ENCODE measurements at regions not wholly inside any gene's neighbourhood (a gene's known extent, or its start where the extent isn't known, plus 50 kb on each side); places are given as distances from the start of the nearest gene placed in this dataset.
A peak's percentile ranks its signal among the peaks of the same experiment; 100 is the strongest.
"Not testable (repeated sequence)": the region's sequence is repeated elsewhere in the genome, so short reads cannot be mapped to it uniquely, and the experiment has no call there.

DNA sequence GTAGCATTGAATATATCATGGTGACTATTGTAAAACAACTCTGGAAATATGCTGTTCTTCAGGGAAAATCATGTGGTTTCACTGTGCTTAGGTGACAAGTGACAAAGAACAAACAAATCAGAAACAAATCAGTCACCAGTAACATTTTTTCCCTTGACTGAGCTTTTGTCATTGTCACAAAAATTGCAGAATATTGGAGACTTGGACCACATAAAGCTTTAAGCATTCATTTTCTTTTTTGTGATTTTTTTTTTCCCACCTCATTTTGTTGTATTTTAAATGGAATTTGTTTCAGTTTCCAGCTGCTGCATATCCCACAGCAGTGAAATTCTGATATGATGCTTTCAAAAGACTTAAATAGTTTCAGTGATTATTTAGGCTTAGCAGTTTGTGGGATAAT lies 1088.4 kb downstream of the OTOL1 start:
- no peak for DNase-seq

GRCh38 chr3:162586591-162586990 lies 1090.0 kb downstream of the OTOL1 start:
- peak; percentile 19 for DNase-seq

GRCh38 chr3:162597226-162597625 lies 1100.6 kb downstream of the OTOL1 start:
- no peak for DNase-seq

GRCh38 chr3:162598500-162598899 lies 1101.9 kb downstream of the OTOL1 start:
- not testable (repeated sequence) for DNase-seq

- not testable (repeated sequence) for DNase-seq
Observed at GRCh38 chr3:162599742-162600141, 1103.1 kb downstream of the OTOL1 start.

GRCh38 chr3:162601101-162601670 lies 1104.6 kb downstream of the OTOL1 start:
- DNase-seq = no peak

- peak; percentile 5 for DNase-seq
Observed at GRCh38 chr3:162602619-162603018, 1106.0 kb downstream of the OTOL1 start.

DNA sequence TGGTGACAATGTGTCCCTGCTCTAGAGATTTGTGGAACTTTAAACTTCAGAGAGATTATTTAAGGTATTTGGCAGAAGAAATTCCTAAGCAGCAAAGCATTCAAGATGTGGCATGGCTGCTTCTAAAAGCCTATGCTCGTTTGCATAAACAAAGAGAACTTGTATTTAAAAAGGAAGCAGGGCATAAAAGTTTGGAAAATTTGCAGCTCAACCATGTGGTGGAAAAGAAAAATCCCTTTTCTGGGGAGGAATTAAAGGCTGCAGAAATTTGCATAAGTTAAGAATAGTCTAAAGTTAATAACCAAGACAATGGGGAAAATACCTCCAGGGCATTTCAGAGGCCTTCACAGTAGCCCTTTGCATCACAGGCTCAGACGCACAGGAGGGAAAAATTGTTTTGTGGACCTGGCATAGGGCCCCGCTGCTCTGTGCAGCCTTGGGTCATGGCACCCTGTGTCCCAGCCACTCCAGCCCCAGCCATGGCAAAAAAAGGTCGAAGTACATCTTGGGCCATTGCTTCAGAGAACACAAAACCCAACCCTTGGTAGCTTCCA lies 1109.1 kb downstream of the OTOL1 start:
- DNase-seq = no peak

DNA sequence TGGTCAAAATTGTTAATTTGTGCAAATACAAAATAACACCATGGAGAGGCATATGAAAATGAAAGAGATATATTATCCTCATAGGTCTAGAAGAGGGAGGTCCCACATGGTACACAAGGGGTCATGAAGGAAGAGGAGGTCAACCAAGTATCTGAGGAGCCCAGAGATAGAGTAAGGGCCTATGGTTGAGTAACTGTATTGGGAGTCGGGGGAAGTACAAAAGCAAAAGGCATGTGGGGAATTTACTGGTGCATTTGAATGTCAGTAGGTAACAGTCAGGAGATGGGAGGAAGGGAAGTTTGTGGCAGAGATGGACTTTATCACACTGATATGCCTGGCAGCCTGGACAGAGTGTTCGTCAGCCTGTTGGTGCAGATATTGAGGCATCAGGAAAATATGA lies 1113.7 kb downstream of the OTOL1 start:
- DNase-seq = no peak

- no peak for DNase-seq
Observed at GRCh38 chr3:162612991-162613390, 1116.4 kb downstream of the OTOL1 start.

DNA sequence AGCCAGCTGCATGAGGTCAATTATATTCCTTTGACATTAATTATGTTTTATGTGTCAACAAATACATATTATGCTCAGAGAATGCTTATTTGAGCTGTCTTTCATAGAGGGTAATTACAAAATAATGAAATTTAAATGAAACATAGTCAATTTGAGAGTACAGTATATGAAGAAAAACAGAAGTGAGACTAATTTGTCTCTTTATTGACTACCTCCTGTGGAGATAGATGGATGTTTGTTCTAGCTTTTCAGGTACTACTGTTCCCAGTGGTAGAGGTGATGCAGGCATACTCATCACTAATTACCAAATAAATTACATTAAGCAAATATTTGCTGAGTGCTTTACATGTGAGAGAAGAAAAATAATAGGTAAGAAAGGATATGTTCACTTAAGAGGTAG lies 1129.6 kb downstream of the OTOL1 start:
- no peak for DNase-seq

DNA sequence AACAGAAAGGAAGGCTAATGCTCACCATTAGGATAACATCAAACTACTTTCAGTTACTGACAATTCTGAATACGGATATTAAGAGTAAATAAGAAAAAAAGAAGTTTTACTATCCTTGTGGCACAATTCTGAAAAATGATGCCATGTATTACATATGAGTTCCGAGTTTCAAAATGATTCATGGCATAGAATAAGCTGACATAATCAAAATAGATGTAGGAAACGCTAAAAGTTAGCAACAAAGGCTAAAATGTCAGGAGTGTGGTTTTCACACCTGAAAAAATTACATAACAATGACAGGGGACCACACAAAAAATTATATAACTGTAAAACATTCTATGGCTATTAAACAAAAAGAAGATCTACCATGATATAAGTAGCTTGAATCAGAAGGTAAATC lies 1131.9 kb downstream of the OTOL1 start:
- no peak for DNase-seq

DNA sequence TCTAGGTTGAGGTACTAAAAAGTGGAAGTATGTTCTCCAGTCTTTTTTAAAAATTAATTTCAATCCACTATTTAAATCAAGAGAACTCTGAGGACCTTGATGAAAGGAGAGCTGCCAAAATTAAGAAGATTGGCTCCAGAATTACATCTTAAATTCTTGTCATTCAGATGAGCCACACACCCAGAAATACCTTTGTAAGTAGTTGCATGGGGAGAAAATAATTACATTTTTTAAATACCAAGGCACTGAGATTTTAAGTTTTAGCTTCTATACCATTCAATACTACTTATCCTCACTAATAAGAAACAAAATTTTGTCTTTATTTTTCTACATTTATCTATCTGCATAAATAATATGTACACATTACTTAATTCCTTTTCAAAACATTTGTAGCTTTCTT lies 1132.8 kb downstream of the OTOL1 start:
- DNase-seq = no peak

GRCh38 chr3:162632672-162633071 lies 1136.1 kb downstream of the OTOL1 start:
- DNase-seq = no peak

DNA sequence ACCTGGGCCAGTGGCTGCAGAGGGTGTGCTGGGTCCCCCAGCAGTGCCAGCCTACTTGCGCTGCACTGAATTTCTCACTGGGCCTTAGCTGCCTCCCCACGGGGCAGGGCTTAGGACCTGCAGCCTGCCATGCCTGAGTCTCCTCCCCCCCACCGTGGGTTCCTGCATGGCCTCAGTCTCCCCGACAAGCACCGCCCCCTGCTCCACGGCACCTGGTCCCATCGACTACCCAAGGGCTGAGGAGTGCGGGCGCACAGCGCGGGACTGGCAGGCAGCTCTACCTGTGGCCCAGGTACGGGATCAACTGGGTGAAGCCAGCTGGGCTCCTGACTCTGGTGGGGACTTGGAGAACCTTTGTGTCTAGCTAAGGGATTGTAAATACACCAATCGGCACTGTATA lies 1143.6 kb downstream of the OTOL1 start:
- not testable (repeated sequence) for DNase-seq

DNA sequence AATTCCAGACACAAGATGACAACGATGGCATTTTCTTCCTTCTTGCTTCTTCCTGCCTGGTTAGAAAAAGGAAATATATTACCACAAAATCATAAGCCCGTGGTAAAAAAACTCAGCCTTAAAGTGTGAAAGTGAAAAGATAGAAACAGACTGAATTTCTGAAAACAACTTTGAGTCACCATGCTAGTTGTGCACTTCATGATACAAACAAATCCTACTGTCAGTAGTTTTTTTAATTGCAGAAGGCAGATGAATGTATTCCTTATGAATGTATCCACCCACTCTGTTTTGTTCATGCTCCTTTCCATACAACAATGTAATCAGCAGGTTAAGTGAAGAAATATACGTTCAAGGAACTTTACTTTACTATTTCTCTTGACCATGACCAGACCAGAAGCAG lies 1144.7 kb downstream of the OTOL1 start:
- no peak for DNase-seq

- DNase-seq = no peak
Observed at GRCh38 chr3:162641907-162642306, 1145.3 kb downstream of the OTOL1 start.

DNA sequence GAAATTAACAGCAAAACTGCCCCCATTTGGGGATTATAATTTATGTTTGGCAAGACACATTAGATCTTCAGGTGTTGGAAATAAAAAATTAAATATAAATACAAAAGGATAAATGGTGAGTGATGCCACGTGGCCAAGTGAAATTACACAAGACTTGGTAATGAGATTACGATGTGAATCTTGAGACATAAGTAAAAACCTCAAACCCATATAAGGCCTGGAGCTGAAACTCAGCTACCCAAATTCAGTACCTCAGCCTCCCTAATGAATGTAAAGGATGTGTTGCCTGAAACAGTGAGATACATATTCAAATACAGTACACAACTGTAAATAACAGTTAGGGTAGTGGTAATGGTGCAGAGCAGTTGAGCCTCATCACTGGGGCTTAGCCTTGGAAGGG lies 1146.6 kb downstream of the OTOL1 start:
- peak; percentile 36 for DNase-seq

- no peak for DNase-seq
Observed at GRCh38 chr3:162647321-162647720, 1150.7 kb downstream of the OTOL1 start.

GRCh38 chr3:162658003-162658402 lies 1161.4 kb downstream of the OTOL1 start:
- DNase-seq = no peak

DNA sequence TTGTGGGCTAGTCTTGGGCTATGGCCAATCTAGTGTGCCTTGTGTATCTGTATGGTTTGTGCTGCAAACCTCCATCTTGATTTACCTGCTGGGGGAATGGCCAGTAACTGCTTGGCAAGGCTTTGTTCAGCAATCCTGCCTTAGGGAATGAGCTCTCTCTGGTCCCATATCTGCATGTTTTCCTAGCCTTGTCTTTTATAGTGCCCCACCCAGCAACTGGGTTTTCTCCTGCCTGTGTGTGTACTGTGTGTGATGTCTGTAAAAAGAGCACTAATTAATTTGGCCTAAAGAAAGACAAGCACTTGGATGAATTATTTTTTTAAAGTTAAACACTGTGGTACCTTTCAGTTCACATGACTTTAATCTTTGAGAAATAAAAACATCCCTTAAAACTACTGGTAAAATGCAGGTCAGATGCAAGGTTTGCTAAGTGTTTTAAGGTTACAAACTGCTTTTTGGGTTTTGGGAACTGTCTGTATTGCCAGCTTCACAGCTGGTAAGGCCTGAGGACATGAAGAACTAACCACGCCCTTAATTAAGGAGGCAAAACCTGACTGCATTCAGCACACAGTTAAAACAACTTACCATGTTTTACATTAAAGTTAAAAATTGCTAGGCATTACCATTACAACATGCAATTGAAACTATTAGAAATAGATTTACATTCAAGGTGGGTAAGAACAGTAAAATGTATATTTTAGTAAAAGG lies 1169.2 kb downstream of the OTOL1 start:
- DNase-seq = no peak

- no peak for DNase-seq
Observed at GRCh38 chr3:162666835-162667234, 1170.2 kb downstream of the OTOL1 start.

DNA sequence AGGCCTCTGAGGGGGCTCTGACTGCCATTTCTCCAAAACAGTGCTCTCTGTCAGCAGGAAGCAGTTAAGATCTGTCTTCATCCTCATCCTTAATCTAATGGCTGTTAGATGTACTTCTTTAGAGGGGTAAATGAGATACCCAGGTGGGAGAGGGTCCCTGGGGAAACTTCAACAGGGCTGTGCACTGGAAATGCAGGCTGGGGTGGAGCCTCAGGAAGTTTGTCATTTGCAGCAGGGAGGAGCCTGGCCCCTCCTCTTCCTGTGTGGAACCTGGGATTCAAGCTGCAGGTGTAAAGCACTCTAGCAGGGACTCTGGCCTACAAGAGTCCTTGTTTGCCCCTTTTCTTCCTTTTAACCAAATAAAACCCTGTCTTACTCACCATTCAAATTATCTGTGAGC lies 1173.6 kb downstream of the OTOL1 start:
- DNase-seq = no peak

DNA sequence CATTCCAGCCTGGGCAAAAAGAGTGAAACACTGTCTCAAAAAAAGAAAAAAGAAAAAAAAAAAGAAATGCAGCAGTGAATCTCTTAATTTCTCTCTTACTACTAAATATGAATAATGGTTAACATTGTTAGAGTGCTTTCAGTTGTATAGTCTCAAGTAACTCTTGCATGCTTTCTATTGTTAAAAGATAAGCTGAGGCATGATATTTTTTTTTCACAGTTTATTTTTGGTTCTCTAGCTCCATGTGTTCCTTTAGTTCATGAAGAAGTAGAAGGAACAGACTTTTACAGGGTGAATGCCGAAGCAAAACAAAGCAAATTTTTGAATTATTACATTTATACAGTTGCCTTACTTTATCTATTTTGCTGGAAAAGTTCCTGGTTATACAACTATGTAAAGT lies 1180.9 kb downstream of the OTOL1 start:
- DNase-seq = no peak

- no peak for DNase-seq
Observed at GRCh38 chr3:162678941-162679340, 1182.3 kb downstream of the OTOL1 start.

All from HCEC 1CT (cell line).